T-cell (primary cell): ENCODE measurements at regions not wholly inside any gene's neighbourhood (a gene's known extent, or its start where the extent isn't known, plus 50 kb on each side); places are given as distances from the start of the nearest gene placed in this dataset.

ENCODE experiments used
- ATAC-seq, 4 experiments: fragments of 200-7000 bp in 3 of 4; fragments of 150-1000 bp in 1 of 4; cut with Tn5 transposase; replicated peaks in 1 of 4; 1 replicate in 3 of 4; 2 replicates in 1 of 4; pipeline ENCODE4 v1.10.0; 2021; ENCODE audit warnings: moderate library complexity in 3 of 4, mild to moderate bottlenecking in 2 of 4, moderate number of reproducible peaks in 1 of 4
- CTCF ChIA-PET, 2 donors: fragments of 300-600 bp; sonication (Branson Sonifier 250); formaldehyde crosslinking; loops; one replicate each; lab custom pipeline; 2022; ENCODE audit warnings: antibody characterized with exemption in 2 of 2; lab: Charles Lee
- POLR2A ChIA-PET, 2 donors: fragments of 300-600 bp; sonication (Branson Sonifier 250); formaldehyde crosslinking; loops; one replicate each; lab custom pipeline; 2022; ENCODE audit warnings: antibody characterized with exemption in 2 of 2; lab: Charles Lee
- DNase-seq, 35 experiments: peaks; one replicate each; pipeline versions ENCODE4 v3.0.0 to v3.0.0-alpha.2; 2013 to 2023
- H3K27ac ChIP-seq: one replicate; pipeline ENCODE4 v1.5.1; 2013; ENCODE audit warnings: low read length
- H3K27me3 ChIP-seq, 2 experiments: replicated peaks in 1 of 2; 1 replicate in 1 of 2; 2 replicates in 1 of 2; pipeline versions ENCODE4 v1.6.1 to v1.7.0; 2013; ENCODE audit warnings: low read length in 1 of 2, mixed read lengths in 1 of 2; ENCODE audit not compliant: control insufficient read depth in 2 of 2, insufficient read depth in 2 of 2; ENCODE audit errors: extremely low read depth in 1 of 2
- H3K36me3 ChIP-seq, 2 donors: 1 replicate in 1 of 2; 2 replicates in 1 of 2; pipeline versions ENCODE4 v1.6.1 to v1.7.0; 2013; ENCODE audit warnings: low read length in 1 of 2; ENCODE audit not compliant: control insufficient read depth in 2 of 2, insufficient read depth in 1 of 2; ENCODE audit errors: extremely low read depth in 1 of 2
- H3K4me1 ChIP-seq, 2 experiments: 1 replicate in 1 of 2; 2 replicates in 1 of 2; pipeline versions ENCODE4 v1.6.1 to v1.7.0; 2013; ENCODE audit warnings: low read length in 2 of 2, mixed read lengths in 1 of 2; ENCODE audit not compliant: insufficient read depth in 2 of 2, control insufficient read depth in 1 of 2; ENCODE audit errors: extremely low read depth in 1 of 2
- H3K4me3 ChIP-seq, 2 donors: 1 replicate in 1 of 2; 2 replicates in 1 of 2; pipeline versions ENCODE4 v1.5.1 to v1.7.0; 2013; ENCODE audit warnings: mild to moderate bottlenecking in 2 of 2, low read length in 1 of 2, moderate library complexity in 1 of 2; ENCODE audit not compliant: control insufficient read depth in 1 of 2; ENCODE audit errors: extremely low read depth in 1 of 2
- H3K9me3 ChIP-seq: 2 replicates; pipeline ENCODE4 v1.7.0; 2013
- H3K27ac Mint-ChIP-seq, 2 donors: one replicate each; pipeline ENCODE4 v1.8.0; 2020 to 2021; ENCODE audit warnings: mild to moderate bottlenecking in 2 of 2, mixed read lengths in 2 of 2
- H3K27me3 Mint-ChIP-seq, 2 donors: one replicate each; pipeline ENCODE4 v1.8.0; 2021 to 2022; ENCODE audit warnings: mixed read lengths in 2 of 2
- H3K36me3 Mint-ChIP-seq: one replicate; pipeline ENCODE4 v1.8.0; 2021; ENCODE audit warnings: mixed read lengths
- H3K4me1 Mint-ChIP-seq, 3 donors: one replicate each; pipeline ENCODE4 v1.8.0; 2020 to 2022; ENCODE audit warnings: mixed read lengths in 3 of 3, mild to moderate bottlenecking in 1 of 3
- H3K4me3 Mint-ChIP-seq, 3 donors: one replicate each; pipeline ENCODE4 v1.8.0; 2020 to 2022; ENCODE audit warnings: mild to moderate bottlenecking in 3 of 3, mixed read lengths in 3 of 3, moderate library complexity in 3 of 3
- H3K9me3 Mint-ChIP-seq, 3 donors: one replicate each; pipeline ENCODE4 v1.8.0; 2020 to 2022; ENCODE audit warnings: mixed read lengths in 3 of 3
- WGBS: methylation state at CpG from one replicate; pipeline ENCODE4 v1.1.5; 2013; ENCODE audit warnings: missing lambda C conversion rate; ENCODE audit not compliant: insufficient coverage; 5-methylcytosine and 5-hydroxymethylcytosine counted together

GRCh38 chr2:60364491-60364890 lies 189.0 kb downstream of the BCL11A start:
- Histone ChIP-seq H3K4me3 (no peak overlapping the region), H3K27ac (no peak overlapping the region), H3K9me3 (no peaks in the 10 kb centered on the region), H3K36me3 (no peaks in the 10 kb centered on the region), H3K27me3 (no peaks in the 10 kb centered on the region), H3K4me1 (peaks cover 0 to 5% of the 10 kb centered on the region in 2 experiments)
- Mint-ChIP-seq H3K4me1 (no peaks in the 10 kb centered on the region), H3K36me3 (no peaks in the 10 kb centered on the region), H3K27me3 (peaks cover 0 to 4% of the 10 kb centered on the region in 2 donors), H3K27ac (no peak overlapping the region), H3K4me3 (no peak overlapping the region), H3K9me3 (no peaks in the 10 kb centered on the region)
- 83% methylated on average over 5 of the region's 9 CpGs for WGBS
- CTCF ChIA-PET, result no interaction called here
- ATAC-seq (no peak), DNase-seq (no peak)
- POLR2A ChIA-PET, result no interaction called here

GRCh38 chr2:60361498-60361897 lies 192.0 kb downstream of the BCL11A start:
- ChIA-PET CTCF (interaction anchor here in 1 of 2 donors (0.7 kb wide), 1 partner anchor 55 kb away, joined by 3 read pairs; no protein-coding TSS in a partner anchor), POLR2A (no interaction called here)
- ATAC-seq (no peak), DNase-seq (no peak)
- peaks cover 0 to 4% of the 10 kb centered on the region in 2 experiments for H3K27me3 ChIP-seq
- Mint-ChIP-seq H3K27me3 (peaks cover 4% of the 10 kb centered on the region in 2 donors), H3K4me1 (peaks cover under 1 to 5% (median under 1%) of the 10 kb centered on the region in 3 donors), H3K4me3 (no peak overlapping the region), H3K27ac (no peak overlapping the region), H3K9me3 (no peaks in the 10 kb centered on the region), H3K36me3 (no peaks in the 10 kb centered on the region)
- H3K4me1 ChIP-seq, result peaks cover 0 to 7% of the 10 kb centered on the region in 2 experiments
- no peaks in the 10 kb centered on the region for H3K36me3 ChIP-seq
- no peaks in the 10 kb centered on the region for H3K9me3 ChIP-seq
- WGBS, result no CpG with 5 or more reads among the region's 1 CpG
- H3K4me3 ChIP-seq, result no peak overlapping the region
- H3K27ac ChIP-seq, result no peak overlapping the region

GRCh38 chr2:60359569-60359968 lies 193.9 kb downstream of the BCL11A start:
- peaks cover 0 to 7% of the 10 kb centered on the region in 2 experiments for H3K27me3 ChIP-seq
- POLR2A ChIA-PET, result no interaction called here
- Mint-ChIP-seq H3K36me3 (no peaks in the 10 kb centered on the region), H3K4me1 (peaks cover 7 to 14% (median 9%) of the 10 kb centered on the region in 3 donors), H3K4me3 (no peak overlapping the region), H3K27me3 (peaks cover 7 to 8% of the 10 kb centered on the region in 2 donors), H3K27ac (no peak overlapping the region), H3K9me3 (no peaks in the 10 kb centered on the region)
- H3K36me3 ChIP-seq, result no peaks in the 10 kb centered on the region
- no peak overlapping the region for H3K4me3 ChIP-seq
- 10% methylated on average over 2 of the region's 5 CpGs for WGBS
- no peak for ATAC-seq
- H3K4me1 ChIP-seq, result peaks cover 3 to 16% of the 10 kb centered on the region in 2 experiments
- no peak overlapping the region for H3K27ac ChIP-seq
- CTCF ChIA-PET, result no interaction called here
- no peak for DNase-seq
- no peaks in the 10 kb centered on the region for H3K9me3 ChIP-seq

DNA sequence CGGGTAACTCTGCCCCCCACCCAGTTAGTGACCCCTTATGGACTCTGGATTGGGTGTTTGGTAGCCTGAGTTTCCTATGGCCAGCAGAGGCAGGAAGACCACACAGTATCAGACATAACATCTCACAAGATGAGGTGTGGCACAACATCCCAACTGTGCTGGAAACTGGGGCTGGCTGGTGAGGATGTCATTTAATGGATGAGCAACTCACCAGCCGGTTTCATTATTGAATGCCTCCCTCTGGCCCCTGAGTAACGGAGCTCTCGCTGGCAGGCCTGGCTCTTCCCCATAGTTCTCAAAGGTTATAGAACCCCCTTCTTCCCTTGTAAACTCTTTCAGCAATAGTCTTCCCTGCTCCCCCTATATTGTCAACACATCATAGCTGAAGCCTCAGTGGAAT lies 195.0 kb downstream of the BCL11A start:
- whole genome bisulfite sequencing, result no CpG with 5 or more reads among the region's 4 CpGs
- no peaks in the 10 kb centered on the region for H3K36me3 ChIP-seq
- Mint-ChIP-seq H3K9me3 (no peaks in the 10 kb centered on the region), H3K36me3 (no peaks in the 10 kb centered on the region), H3K4me1 (peaks cover 7 to 14% (median 14%) of the 10 kb centered on the region in 3 donors), H3K27ac (no peak overlapping the region), H3K27me3 (peaks cover 7 to 8% of the 10 kb centered on the region in 2 donors), H3K4me3 (no peak overlapping the region)
- CTCF ChIA-PET, result no interaction called here
- DNase-seq (no peak), ATAC-seq (no peak)
- H3K4me1 ChIP-seq, result peaks cover 3 to 16% of the 10 kb centered on the region in 2 experiments
- H3K9me3 ChIP-seq, result no peaks in the 10 kb centered on the region
- no peak overlapping the region for H3K4me3 ChIP-seq
- peaks cover 0 to 7% of the 10 kb centered on the region in 2 experiments for H3K27me3 ChIP-seq
- POLR2A ChIA-PET, result no interaction called here
- no peak overlapping the region for H3K27ac ChIP-seq

DNA sequence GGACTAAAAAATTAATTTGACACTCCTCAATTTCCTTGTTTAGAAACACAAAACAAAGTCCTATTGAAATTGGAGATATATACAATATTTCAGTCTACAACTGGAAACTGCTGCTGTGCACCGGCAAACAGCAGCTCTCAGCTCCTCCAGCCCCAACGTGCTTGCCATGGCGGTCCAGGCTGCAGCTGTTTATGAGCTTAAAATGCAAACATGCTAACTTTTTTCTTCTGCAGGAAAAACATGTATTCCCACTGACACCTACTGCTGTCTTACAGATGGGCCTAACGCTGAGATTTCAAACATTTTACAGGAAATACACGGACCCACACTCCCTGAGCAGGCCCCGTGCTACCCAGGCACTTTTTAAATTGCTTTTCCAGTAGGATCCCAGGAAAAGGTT lies 195.5 kb downstream of the BCL11A start:
- no peak for ATAC-seq
- Histone ChIP-seq H3K4me3 (no peak overlapping the region), H3K9me3 (no peaks in the 10 kb centered on the region), H3K4me1 (peaks cover 3 to 16% of the 10 kb centered on the region in 2 experiments), H3K27me3 (peaks cover 0 to 7% of the 10 kb centered on the region in 2 experiments), H3K36me3 (no peaks in the 10 kb centered on the region), H3K27ac (no peak overlapping the region)
- Mint-ChIP-seq H3K27ac (no peak overlapping the region), H3K4me1 (peaks cover 7 to 14% (median 14%) of the 10 kb centered on the region in 3 donors), H3K36me3 (no peaks in the 10 kb centered on the region), H3K9me3 (no peaks in the 10 kb centered on the region), H3K4me3 (no peak overlapping the region), H3K27me3 (peaks cover 7 to 8% of the 10 kb centered on the region in 2 donors)
- DNase-seq, result no peak
- WGBS, result 80% methylated on average over 3 of the region's 6 CpGs
- ChIA-PET CTCF (no interaction called here), POLR2A (no interaction called here)

DNA sequence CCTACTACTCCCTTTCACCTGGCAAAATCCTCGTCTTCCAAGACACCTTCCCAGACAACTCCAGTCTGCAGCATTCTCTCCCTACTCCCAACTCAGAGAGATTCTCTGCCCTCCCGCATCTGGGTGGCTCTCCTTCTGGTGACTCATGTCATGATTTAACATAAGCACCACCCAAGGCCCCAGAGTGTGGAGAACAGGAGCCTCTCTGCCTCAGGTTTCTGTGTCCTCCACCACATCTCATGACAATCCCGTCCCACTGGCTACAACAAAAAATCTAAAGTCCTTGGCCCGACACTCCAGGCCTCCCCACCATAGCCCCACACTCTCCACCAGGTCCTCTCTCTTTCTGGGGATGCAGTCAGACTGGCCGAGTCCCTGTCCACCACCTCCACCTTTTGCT lies 197.1 kb downstream of the BCL11A start:
- 63% methylated on average over 3 of the region's 5 CpGs for WGBS
- no peak overlapping the region for H3K27ac ChIP-seq
- ATAC-seq, result no peak
- H3K9me3 ChIP-seq, result no peaks in the 10 kb centered on the region
- H3K27ac Mint-ChIP-seq, result peak overlapping the region in 1 of 2 donors; percentile 31
- no peaks in the 10 kb centered on the region for H3K36me3 ChIP-seq
- peaks cover 0 to 11% of the 10 kb centered on the region in 2 experiments for H3K27me3 ChIP-seq
- no peaks in the 10 kb centered on the region for H3K9me3 Mint-ChIP-seq
- peaks cover 3 to 8% of the 10 kb centered on the region in 2 donors for H3K27me3 Mint-ChIP-seq
- POLR2A ChIA-PET, result no interaction called here
- peaks cover 3 to 16% of the 10 kb centered on the region in 2 experiments for H3K4me1 ChIP-seq
- DNase-seq, result no peak
- H3K4me1 Mint-ChIP-seq, result peaks cover 7 to 18% (median 14%) of the 10 kb centered on the region in 3 donors
- H3K36me3 Mint-ChIP-seq, result no peaks in the 10 kb centered on the region
- peak overlapping the region in 1 of 3 donors; percentile 8 for H3K4me3 Mint-ChIP-seq
- H3K4me3 ChIP-seq, result no peak overlapping the region
- CTCF ChIA-PET, result interaction anchor here in 1 of 2 donors (0.6 kb wide), 1 partner anchor 34 kb away, joined by 3 read pairs; no protein-coding TSS in a partner anchor
